ENCODE measurements at regions not wholly inside any gene's neighbourhood (a gene's known extent, or its start where the extent isn't known, plus 50 kb on each side); places are given as distances from the start of the nearest gene placed in this dataset.

- Histone ChIP-seq H3K4me1 (no peaks in the 10 kb centered on the region), H3K27me3 (no peaks in the 10 kb centered on the region), H3K36me3 (no peaks in the 10 kb centered on the region), H3K9me3 (no peaks in the 10 kb centered on the region), H3K4me3 (ENCODE audit: low read depth, low read length) (no peak overlapping the region)
- DNase-seq = no peak
- TF ChIP-seq CTCF (IDR thresholded peaks at IDR 0.05; ENCODE audit: low read depth, low read length) = no peak
Measured at GRCh38 chr10:52858722-52859121, 86.1 kb upstream of the MBL2 start.

DNA sequence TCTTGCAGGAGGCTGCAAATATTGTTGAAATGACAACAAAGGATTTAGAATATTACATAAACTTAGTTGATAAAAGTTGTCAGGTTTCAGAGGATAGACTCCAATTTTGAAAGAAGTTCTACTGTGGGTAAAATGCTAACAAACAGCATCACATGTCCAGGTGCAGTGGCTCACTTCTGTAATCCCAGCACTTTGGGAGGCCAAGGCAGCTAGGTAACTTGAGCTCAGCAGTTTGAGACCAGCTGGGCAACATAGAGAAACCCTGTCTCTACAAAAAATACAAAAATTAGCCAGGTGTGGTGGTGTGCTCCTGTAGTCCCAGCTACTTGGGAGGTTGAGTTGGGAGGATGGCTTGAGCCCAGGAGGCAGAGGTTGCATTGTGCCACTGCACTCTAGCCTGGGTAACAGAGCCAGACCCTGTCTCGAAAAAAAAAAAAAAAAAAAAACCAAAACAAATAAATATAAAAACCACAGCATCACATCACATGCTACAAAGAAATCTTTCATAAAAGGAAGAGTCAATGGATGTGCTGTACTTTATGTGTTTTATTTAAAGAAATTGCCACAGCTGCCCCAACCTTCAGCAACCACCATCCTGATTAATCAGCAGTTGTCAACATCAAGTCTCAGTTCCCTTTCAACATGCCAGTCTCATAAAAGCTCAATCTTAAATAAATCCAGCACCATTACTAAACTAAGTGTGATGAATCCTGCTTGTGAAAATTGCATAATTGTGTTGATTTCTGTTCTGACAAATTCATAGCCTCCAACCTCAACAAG lies 83.2 kb upstream of the MBL2 start:
- no peak for DNase-seq
- Histone ChIP-seq H3K4me3 (ENCODE audit: low read depth, low read length) (no peak overlapping the region), H3K9me3 (no peaks in the 10 kb centered on the region), H3K27me3 (no peaks in the 10 kb centered on the region), H3K4me1 (no peaks in the 10 kb centered on the region), H3K36me3 (no peaks in the 10 kb centered on the region)
- no peak for TF ChIP-seq CTCF (IDR thresholded peaks at IDR 0.05; ENCODE audit: low read depth, low read length)

DNA sequence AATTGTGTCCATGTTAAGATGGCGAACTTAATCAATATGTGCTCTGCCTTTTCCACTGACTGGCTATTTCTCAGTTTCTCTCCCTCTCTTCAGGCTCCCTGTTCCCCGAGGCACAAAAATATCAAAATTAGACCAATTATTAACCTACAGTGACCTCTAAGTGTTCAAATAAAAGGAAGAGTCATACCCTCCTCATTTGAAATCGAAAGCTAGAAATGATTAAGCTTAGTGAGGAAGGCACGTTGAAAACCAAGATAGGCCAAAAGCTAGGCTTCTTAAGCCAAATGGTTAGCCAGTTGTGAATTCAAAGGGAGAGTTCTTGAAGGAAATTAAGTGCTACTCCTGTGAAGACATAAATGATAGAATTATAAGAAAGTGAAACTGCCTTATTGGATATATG lies 81.1 kb upstream of the MBL2 start:
- no peaks in the 10 kb centered on the region for H3K9me3 ChIP-seq
- DNase-seq = no peak

GRCh38 chr10:52836816-52837215 lies 64.2 kb upstream of the MBL2 start:
- no peak for DNase-seq
- Histone ChIP-seq H3K4me1 (no peaks in the 10 kb centered on the region), H3K27me3 (no peaks in the 10 kb centered on the region), H3K9me3 (no peaks in the 10 kb centered on the region), H3K36me3 (no peaks in the 10 kb centered on the region), H3K4me3 (ENCODE audit: low read depth, low read length) (no peak overlapping the region)
- TF ChIP-seq CTCF (IDR thresholded peaks at IDR 0.05; ENCODE audit: low read depth, low read length) = no peak

More for the DNA sequence above, 81.1 kb upstream of the MBL2 start:
- Histone ChIP-seq H3K4me3 (ENCODE audit: low read depth, low read length) (no peak overlapping the region), H3K4me1 (no peaks in the 10 kb centered on the region), H3K27me3 (no peaks in the 10 kb centered on the region), H3K36me3 (no peaks in the 10 kb centered on the region)
- TF ChIP-seq CTCF (IDR thresholded peaks at IDR 0.05; ENCODE audit: low read depth, low read length) = no peak

Measured in BE2C (cell line).